H9 (cell line): ENCODE measurements at regions not wholly inside any gene's neighbourhood (a gene's known extent, or its start where the extent isn't known, plus 50 kb on each side); places are given as distances from the start of the nearest gene placed in this dataset.
A peak's percentile ranks its signal among the peaks of the same experiment; 100 is the strongest.

Source experiments
- DNase-seq: peaks from one replicate; pipeline ENCODE4 v3.0.0-alpha.2; 2017
- H2AFZ ChIP-seq: one replicate; pipeline ENCODE4 v1.6.1; 2013; ENCODE audit warnings: mild to moderate bottlenecking, low read length, control low read depth, moderate library complexity
- H2AK5ac ChIP-seq: 2 replicates; pipeline ENCODE4 v1.6.1; 2013; ENCODE audit warnings: low read length, control low read depth, mixed read lengths; ENCODE audit not compliant: insufficient read length
- H2BK120ac ChIP-seq: one replicate; pipeline ENCODE4 v1.6.1; 2013; ENCODE audit warnings: low read depth, mild to moderate bottlenecking, low read length, control low read depth, inconsistent platforms; ENCODE audit not compliant: poor library complexity, severe bottlenecking
- H2BK12ac ChIP-seq: 2 replicates; pipeline ENCODE4 v1.6.1; 2013; ENCODE audit warnings: low read length, control low read depth, mixed read lengths, low read depth; ENCODE audit not compliant: insufficient read length
- H2BK15ac ChIP-seq: 2 replicates; pipeline ENCODE4 v1.6.1; 2013; ENCODE audit warnings: low read depth, low read length, control low read depth
- H2BK20ac ChIP-seq: one replicate; pipeline ENCODE4 v1.6.1; 2013; ENCODE audit warnings: low read depth, mild to moderate bottlenecking, low read length, control low read depth, inconsistent platforms; ENCODE audit not compliant: poor library complexity, severe bottlenecking
- H2BK5ac ChIP-seq: 2 replicates; pipeline ENCODE4 v1.6.1; 2013; ENCODE audit warnings: low read length, control low read depth, mixed read lengths; ENCODE audit not compliant: insufficient read length
- H3K14ac ChIP-seq: 2 replicates; pipeline ENCODE4 v1.6.1; 2013; ENCODE audit warnings: low read length, control low read depth; ENCODE audit not compliant: insufficient read depth
- H3K18ac ChIP-seq: 2 replicates; pipeline ENCODE4 v1.6.1; 2013; ENCODE audit warnings: low read depth, mild to moderate bottlenecking, mixed read lengths, low read length, control low read depth; ENCODE audit not compliant: insufficient read length
- H3K23ac ChIP-seq: 2 replicates; pipeline ENCODE4 v1.6.1; 2013; ENCODE audit warnings: low read length, control low read depth, mixed read lengths, low read depth; ENCODE audit not compliant: insufficient read length
- H3K23me2 ChIP-seq: 2 replicates; pipeline ENCODE4 v1.6.1; 2013; ENCODE audit warnings: low read depth, mild to moderate bottlenecking, mixed read lengths, low read length, control low read depth; ENCODE audit not compliant: insufficient read length, poor library complexity, severe bottlenecking
- H3K27ac ChIP-seq: 2 replicates; pipeline ENCODE4 v1.5.1; 2013; ENCODE audit warnings: low read length, control low read depth, mixed read lengths, low read depth; ENCODE audit not compliant: insufficient read length
- H3K27me3 ChIP-seq: 2 replicates; pipeline ENCODE4 v1.6.1; 2013; ENCODE audit warnings: low read length, control low read depth, inconsistent platforms; ENCODE audit not compliant: insufficient read depth
- H3K4ac ChIP-seq: 2 replicates; pipeline ENCODE4 v1.6.1; 2013; ENCODE audit warnings: low read depth, mild to moderate bottlenecking, control low read depth, inconsistent platforms, low read length, moderate library complexity
- H3K4me1 ChIP-seq: 2 replicates; pipeline ENCODE4 v1.6.1; 2013; ENCODE audit warnings: low read length, control low read depth, inconsistent platforms; ENCODE audit not compliant: insufficient read depth
- H3K4me2 ChIP-seq: 2 replicates; pipeline ENCODE4 v1.6.1; 2013; ENCODE audit warnings: low read length, control low read depth, mixed read lengths; ENCODE audit not compliant: insufficient read length, insufficient read depth
- H3K56ac ChIP-seq: 2 replicates; pipeline ENCODE4 v1.6.1; 2013; ENCODE audit warnings: low read depth, mild to moderate bottlenecking, mixed read lengths, low read length, control low read depth; ENCODE audit not compliant: insufficient read length
- H3K79me1 ChIP-seq: 2 replicates; pipeline ENCODE4 v1.6.1; 2013; ENCODE audit warnings: low read depth, mild to moderate bottlenecking, moderate library complexity, low read length, control low read depth, inconsistent platforms; ENCODE audit not compliant: insufficient read depth, poor library complexity, severe bottlenecking
- H3K79me2 ChIP-seq: 2 replicates; pipeline ENCODE4 v1.6.1; 2013; ENCODE audit warnings: low read length, control low read depth, inconsistent platforms; ENCODE audit not compliant: insufficient read depth
- H3K9ac ChIP-seq: 2 replicates; pipeline ENCODE4 v1.6.1; 2013; ENCODE audit warnings: low read length, control low read depth, mixed read lengths; ENCODE audit not compliant: insufficient read length; ENCODE audit errors: extremely low read depth
- H3K9me3 ChIP-seq: one replicate; pipeline ENCODE4 v1.6.1; 2013; ENCODE audit warnings: low read depth, low read length, inconsistent platforms; ENCODE audit not compliant: control insufficient read depth
- H3T11ph ChIP-seq: one replicate; pipeline ENCODE4 v1.6.1; 2013; ENCODE audit warnings: mild to moderate bottlenecking, low read length, control low read depth, inconsistent platforms
- H4K20me1 ChIP-seq: one replicate; pipeline ENCODE4 v1.6.1; 2013; ENCODE audit not compliant: control insufficient read depth, insufficient read length, insufficient read depth
- H4K5ac ChIP-seq: 2 replicates; pipeline ENCODE4 v1.6.1; 2013; ENCODE audit warnings: low read depth, mild to moderate bottlenecking, mixed read lengths, low read length, control low read depth; ENCODE audit not compliant: insufficient read length
- H4K8ac ChIP-seq: replicated peaks from 2 replicates; pipeline ENCODE4 v1.6.1; 2013; ENCODE audit warnings: low read length, control low read depth, mixed read lengths, low read depth; ENCODE audit not compliant: insufficient read length
- H4K91ac ChIP-seq: 2 replicates; pipeline ENCODE4 v1.6.1; 2013; ENCODE audit warnings: low read depth, mild to moderate bottlenecking, moderate library complexity, mixed read lengths, low read length, control low read depth; ENCODE audit not compliant: insufficient read length
- H3K27ac Mint-ChIP-seq, 3 experiments: 2 replicates in 2 of 3; 3 replicates in 1 of 3; pipeline ENCODE4 v1.8.0; 2020 to 2021; ENCODE audit warnings: mixed read lengths in 3 of 3, mild to moderate bottlenecking in 1 of 3, moderate library complexity in 1 of 3
- H3K27me3 Mint-ChIP-seq: 2 replicates; pipeline ENCODE4 v1.8.0; 2021; ENCODE audit warnings: low read depth, mild to moderate bottlenecking, moderate library complexity, mixed read lengths
- H3K36me3 Mint-ChIP-seq, 3 experiments: 2 replicates in 2 of 3; 3 replicates in 1 of 3; pipeline ENCODE4 v1.8.0; 2020 to 2021; ENCODE audit warnings: low read depth in 3 of 3, mixed read lengths in 3 of 3; ENCODE audit not compliant: insufficient read depth in 1 of 3
- H3K4me1 Mint-ChIP-seq, 2 experiments: 2 replicates each; pipeline ENCODE4 v1.8.0; 2020; ENCODE audit warnings: mixed read lengths in 2 of 2
- H3K4me3 Mint-ChIP-seq, 2 experiments: 2 replicates in 1 of 2; 3 replicates in 1 of 2; pipeline ENCODE4 v1.8.0; 2020 to 2021; ENCODE audit warnings: mild to moderate bottlenecking in 2 of 2, mixed read lengths in 2 of 2, moderate library complexity in 1 of 2
- H3K9me3 Mint-ChIP-seq, 2 experiments: 2 replicates in 1 of 2; 3 replicates in 1 of 2; pipeline ENCODE4 v1.8.0; 2020; ENCODE audit warnings: mild to moderate bottlenecking in 2 of 2, mixed read lengths in 2 of 2, moderate library complexity in 1 of 2
- WGBS: extraction: QIAGEN DNeasy Blood & Tissue Kit; methylation state at CpG from one replicate; pipeline ENCODE4 v1.1.7; 2013; ENCODE audit warnings: missing lambda C conversion rate, low lambda C conversion rate, mixed read lengths; ENCODE audit not compliant: insufficient read length; ENCODE audit errors: extremely low coverage; 5-methylcytosine and 5-hydroxymethylcytosine counted together
- TF ChIP-seq, protein P1 (sequence below): fragments of 200-600 bp; sonication (generic); conservative IDR thresholded peaks from 3 replicates; pipeline ENCODE4 v1.8.0; 2021; ENCODE audit warnings: antibody characterized with exemption, mild to moderate bottlenecking

DNA sequence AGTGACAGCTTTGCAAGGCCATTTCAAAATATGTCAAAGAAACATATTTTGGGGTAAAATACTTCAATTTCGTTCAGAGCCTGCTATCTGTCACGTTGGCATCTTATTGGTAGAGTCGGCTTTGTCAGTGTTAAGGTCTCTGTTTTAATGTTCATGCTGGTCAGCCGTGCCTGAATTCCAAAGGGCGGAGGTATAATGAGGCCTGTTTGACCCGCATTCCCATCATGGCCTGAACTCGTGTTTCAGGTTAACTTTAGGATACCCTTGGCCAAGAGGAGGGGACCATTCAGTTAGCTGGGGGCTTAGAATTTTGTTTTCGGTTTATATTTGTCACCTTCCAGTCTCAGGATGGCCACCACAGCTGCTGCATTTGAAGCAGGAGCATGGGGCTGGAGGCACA is 236.4 kb downstream of the NFATC2 start:
- H3K9me3 Mint-ChIP-seq, result peaks cover 38 to 41% of the 10 kb centered on the region in 2 experiments
- Histone ChIP-seq H3K4me1 (peaks cover 3% of the 10 kb centered on the region; the same call in 1 of the 2 replicates), H4K20me1 (no peaks in the 10 kb centered on the region), H2AK5ac (no peak overlapping the region), H2BK12ac (no peak overlapping the region), H4K8ac (no peak overlapping the region), H2BK5ac (no peak overlapping the region), H3K27ac (no peak overlapping the region), H3T11ph (no peak overlapping the region), H4K91ac (no peak overlapping the region), H3K79me1 (no peaks in the 10 kb centered on the region), H3K56ac (no peak overlapping the region), H2BK20ac (no peak overlapping the region), H3K4ac (no peak overlapping the region), H3K23me2 (no peaks in the 10 kb centered on the region), H4K5ac (no peak overlapping the region), H3K4me2 (no peak overlapping the region), H2BK15ac (no peak overlapping the region), H3K23ac (no peak overlapping the region), H3K9ac (no peak overlapping the region), H3K14ac (no peak overlapping the region), H3K9me3 (peaks cover 32% of the 10 kb centered on the region), H3K79me2 (no peaks in the 10 kb centered on the region), H3K27me3 (no peaks in the 10 kb centered on the region; the same call in 1 of the 2 replicates), H2AFZ (no peak overlapping the region), H2BK120ac (no peak overlapping the region), H3K18ac (peak overlapping the region; percentile 53)
- no CpG with 5 or more reads among the region's 8 CpGs for WGBS
- no peak overlapping the region for H3K4me3 Mint-ChIP-seq
- peaks cover 21 to 50% (median 22%) of the 10 kb centered on the region in 3 experiments; a peak in 6 of 7 replicates for H3K36me3 Mint-ChIP-seq
- peak overlapping the region; percentile 23 to 97 (median 95) for H3K27ac Mint-ChIP-seq
- peaks cover 18% of the 10 kb centered on the region for H3K27me3 Mint-ChIP-seq
- TF ChIP-seq, protein P1, sequence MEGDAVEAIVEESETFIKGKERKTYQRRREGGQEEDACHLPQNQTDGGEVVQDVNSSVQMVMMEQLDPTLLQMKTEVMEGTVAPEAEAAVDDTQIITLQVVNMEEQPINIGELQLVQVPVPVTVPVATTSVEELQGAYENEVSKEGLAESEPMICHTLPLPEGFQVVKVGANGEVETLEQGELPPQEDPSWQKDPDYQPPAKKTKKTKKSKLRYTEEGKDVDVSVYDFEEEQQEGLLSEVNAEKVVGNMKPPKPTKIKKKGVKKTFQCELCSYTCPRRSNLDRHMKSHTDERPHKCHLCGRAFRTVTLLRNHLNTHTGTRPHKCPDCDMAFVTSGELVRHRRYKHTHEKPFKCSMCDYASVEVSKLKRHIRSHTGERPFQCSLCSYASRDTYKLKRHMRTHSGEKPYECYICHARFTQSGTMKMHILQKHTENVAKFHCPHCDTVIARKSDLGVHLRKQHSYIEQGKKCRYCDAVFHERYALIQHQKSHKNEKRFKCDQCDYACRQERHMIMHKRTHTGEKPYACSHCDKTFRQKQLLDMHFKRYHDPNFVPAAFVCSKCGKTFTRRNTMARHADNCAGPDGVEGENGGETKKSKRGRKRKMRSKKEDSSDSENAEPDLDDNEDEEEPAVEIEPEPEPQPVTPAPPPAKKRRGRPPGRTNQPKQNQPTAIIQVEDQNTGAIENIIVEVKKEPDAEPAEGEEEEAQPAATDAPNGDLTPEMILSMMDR, result no peak
- peaks cover 48 to 57% of the 10 kb centered on the region in 2 experiments for H3K4me1 Mint-ChIP-seq
- DNase-seq, result peak; percentile 51
